ENCODE measurements at regions not wholly inside any gene's neighbourhood (a gene's known extent, or its start where the extent isn't known, plus 50 kb on each side); places are given as distances from the start of the nearest gene placed in this dataset.
"Not testable (repeated sequence)": the region's sequence is repeated elsewhere in the genome, so short reads cannot be mapped to it uniquely, and the experiment has no call there.

DNA sequence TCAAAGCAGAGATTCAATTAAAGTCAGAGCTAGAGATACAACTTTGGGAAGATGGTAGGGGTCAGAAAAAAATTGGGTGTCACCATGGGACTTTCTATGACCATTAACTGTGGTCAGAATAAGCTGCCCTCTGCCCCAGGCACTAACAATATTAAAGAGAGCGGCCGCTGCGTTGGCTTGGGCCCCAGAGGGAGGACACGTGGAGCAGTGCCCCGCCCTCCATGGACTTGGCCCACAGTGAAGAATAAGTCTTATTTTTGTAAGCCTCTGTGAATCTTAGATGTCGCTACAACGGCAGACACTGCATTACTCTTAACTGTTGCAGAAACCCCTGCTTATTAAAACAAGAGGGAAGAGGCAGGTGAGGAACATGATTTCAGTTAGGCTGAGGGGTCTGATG, 172.7 kb downstream of the UQCRFS1 start:
- Histone ChIP-seq H3K9me3 (peaks cover 0 to 4% of the 10 kb centered on the region in 2 donors), H3K36me3 (no peaks in the 10 kb centered on the region), H3K4me1 (no peaks in the 10 kb centered on the region), H3K27ac (no peak overlapping the region), H3K27me3 (peaks cover 0 to 3% of the 10 kb centered on the region in 2 donors), H3K4me3 (no peak overlapping the region)
- DNase-seq (ENCODE audit: low spot score in 2 of 2), result no peak
- no peak for TF ChIP-seq POLR2A (IDR thresholded peaks at IDR 0.05)
- no peak for TF ChIP-seq POLR2AphosphoS5 (IDR thresholded peaks at IDR 0.05)
- TF ChIP-seq, protein P1, sequence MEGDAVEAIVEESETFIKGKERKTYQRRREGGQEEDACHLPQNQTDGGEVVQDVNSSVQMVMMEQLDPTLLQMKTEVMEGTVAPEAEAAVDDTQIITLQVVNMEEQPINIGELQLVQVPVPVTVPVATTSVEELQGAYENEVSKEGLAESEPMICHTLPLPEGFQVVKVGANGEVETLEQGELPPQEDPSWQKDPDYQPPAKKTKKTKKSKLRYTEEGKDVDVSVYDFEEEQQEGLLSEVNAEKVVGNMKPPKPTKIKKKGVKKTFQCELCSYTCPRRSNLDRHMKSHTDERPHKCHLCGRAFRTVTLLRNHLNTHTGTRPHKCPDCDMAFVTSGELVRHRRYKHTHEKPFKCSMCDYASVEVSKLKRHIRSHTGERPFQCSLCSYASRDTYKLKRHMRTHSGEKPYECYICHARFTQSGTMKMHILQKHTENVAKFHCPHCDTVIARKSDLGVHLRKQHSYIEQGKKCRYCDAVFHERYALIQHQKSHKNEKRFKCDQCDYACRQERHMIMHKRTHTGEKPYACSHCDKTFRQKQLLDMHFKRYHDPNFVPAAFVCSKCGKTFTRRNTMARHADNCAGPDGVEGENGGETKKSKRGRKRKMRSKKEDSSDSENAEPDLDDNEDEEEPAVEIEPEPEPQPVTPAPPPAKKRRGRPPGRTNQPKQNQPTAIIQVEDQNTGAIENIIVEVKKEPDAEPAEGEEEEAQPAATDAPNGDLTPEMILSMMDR (IDR thresholded peaks at IDR 0.05), result no peak
- intact Hi-C loops (cut with DNase I; ENCODE audit: low total_unique reads), result no loop called here

DNA sequence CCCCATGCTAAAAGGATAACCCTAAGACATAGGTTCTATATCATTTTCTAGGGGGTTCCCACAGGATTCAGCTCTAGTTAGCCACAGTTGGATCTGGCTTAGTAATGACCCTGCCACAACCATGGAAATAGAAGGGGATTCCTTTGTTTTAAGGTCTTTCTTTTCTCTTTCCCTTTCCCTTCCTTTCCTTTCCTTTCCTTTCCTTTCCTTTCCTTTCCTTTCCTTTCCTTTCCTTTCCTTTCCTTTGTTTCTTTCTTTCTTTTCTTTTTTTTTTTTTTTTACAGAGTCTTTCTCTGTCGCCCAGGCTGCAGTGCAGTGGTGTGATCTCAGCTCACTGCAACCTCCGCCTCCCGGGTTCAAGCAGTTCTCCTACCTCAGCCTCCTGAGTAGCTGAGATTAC, 173.9 kb downstream of the UQCRFS1 start:
- H3K4me1 ChIP-seq; intact Hi-C loops (cut with DNase I; ENCODE audit: low total_unique reads); H3K36me3 ChIP-seq: not testable (repeated sequence)

DNA sequence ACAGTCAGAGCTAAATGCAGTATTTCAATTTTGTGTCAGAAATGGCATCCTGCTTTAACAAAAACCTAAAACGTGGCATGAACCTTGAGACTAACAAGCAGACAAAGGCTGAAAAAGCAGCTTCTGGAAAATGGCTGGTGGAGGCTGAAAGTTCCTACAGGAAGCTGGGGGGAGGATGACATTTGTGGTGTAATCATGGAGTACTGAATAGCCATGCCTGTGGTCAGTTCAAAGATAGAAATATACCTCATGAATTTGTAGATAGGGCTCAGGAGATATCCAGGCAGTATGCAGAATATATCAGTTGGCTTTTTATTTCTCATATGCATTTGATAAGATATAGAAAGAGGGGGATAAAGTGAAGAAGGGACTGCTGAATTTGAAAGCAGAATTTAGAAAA, 181.7 kb downstream of the UQCRFS1 start:
- Histone ChIP-seq H3K4me3 (no peak overlapping the region), H3K27ac (no peak overlapping the region), H3K9me3 (peaks cover 0 to 11% of the 10 kb centered on the region in 2 donors), H3K4me1 (no peaks in the 10 kb centered on the region), H3K36me3 (no peaks in the 10 kb centered on the region), H3K27me3 (peaks cover 0 to 3% of the 10 kb centered on the region in 2 donors)
- TF ChIP-seq POLR2AphosphoS5 (IDR thresholded peaks at IDR 0.05) (no peak), POLR2A (IDR thresholded peaks at IDR 0.05) (no peak)
- TF ChIP-seq, protein P1 (IDR thresholded peaks at IDR 0.05), result no peak
- no peak for DNase-seq (ENCODE audit: low spot score in 2 of 2)
- intact Hi-C loops (cut with DNase I; ENCODE audit: low total_unique reads), result no loop called here

More for the DNA sequence above, 173.9 kb downstream of the UQCRFS1 start:
- H3K9me3 ChIP-seq; H3K27ac ChIP-seq; H3K4me3 ChIP-seq; DNase-seq (ENCODE audit: low spot score in 2 of 2); H3K27me3 ChIP-seq: not testable (repeated sequence)

DNA sequence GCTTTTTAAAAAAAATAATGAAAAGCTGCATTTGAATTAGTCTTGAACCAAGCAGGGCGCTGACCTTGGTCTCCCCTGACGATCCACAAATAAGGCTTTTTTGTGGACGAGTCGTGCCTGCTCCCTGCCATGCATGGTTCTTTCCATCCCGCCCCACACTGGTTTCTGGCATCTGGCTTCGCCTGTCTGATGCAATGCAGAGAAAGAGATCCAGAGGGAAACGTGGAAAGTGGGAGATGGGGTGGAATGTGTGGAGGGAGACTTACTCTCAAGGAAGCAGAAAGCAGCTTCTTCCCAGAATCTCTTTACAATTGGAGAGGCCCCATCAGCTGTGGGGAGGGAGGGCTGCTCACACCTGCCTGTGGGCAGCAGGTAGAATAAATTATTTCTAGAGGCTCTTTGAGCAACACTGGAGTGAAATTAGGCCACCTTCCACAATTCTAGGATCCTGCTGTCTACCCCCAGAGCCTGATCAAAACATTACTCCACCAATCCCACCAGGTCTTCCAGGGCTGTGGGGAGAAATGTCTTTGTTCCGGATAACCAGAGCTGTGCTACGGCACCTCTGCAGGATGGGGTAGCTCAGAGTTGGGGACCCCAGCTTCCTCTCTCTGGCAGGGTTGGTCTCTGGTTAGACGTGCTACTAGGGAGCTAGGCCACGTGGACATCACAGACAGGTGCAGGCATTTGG, 183.5 kb downstream of the UQCRFS1 start:
- H3K4me1 ChIP-seq, result no peaks in the 10 kb centered on the region
- intact Hi-C loops (cut with DNase I; ENCODE audit: low total_unique reads), result no loop called here
- H3K27me3 ChIP-seq, result no peaks in the 10 kb centered on the region
- H3K27ac ChIP-seq, result no peak overlapping the region
- no peaks in the 10 kb centered on the region for H3K36me3 ChIP-seq
- no peak overlapping the region for H3K4me3 ChIP-seq
- DNase-seq (ENCODE audit: low spot score in 2 of 2), result no peak
- peaks cover 0 to 11% of the 10 kb centered on the region in 2 donors for H3K9me3 ChIP-seq
- TF ChIP-seq POLR2AphosphoS5 (IDR thresholded peaks at IDR 0.05) (no peak), POLR2A (IDR thresholded peaks at IDR 0.05) (no peak)
- TF ChIP-seq, protein P1 (IDR thresholded peaks at IDR 0.05), result no peak

DNA sequence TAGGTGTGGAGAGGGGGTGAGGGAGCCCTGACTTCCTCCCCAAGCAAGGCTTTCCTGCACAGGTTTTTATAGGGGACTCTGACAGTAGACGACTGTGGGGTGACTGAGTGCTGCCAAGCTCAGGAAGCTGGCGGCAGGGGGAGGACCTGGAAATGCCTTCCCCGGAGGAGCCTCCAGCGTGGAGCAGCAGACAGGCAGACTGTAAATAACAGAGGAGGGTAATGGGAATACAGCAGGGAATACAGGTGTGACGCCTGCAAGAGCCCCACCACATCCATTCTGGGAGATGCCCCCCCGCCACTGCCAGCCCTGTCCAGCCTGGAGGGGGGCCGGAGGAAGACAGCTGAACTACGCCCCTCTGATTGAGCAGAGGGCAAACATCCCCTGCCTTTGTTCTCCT, 190.4 kb downstream of the UQCRFS1 start:
- Histone ChIP-seq H3K27me3 (peaks cover 0 to 20% of the 10 kb centered on the region in 2 donors), H3K9me3 (no peaks in the 10 kb centered on the region), H3K36me3 (no peaks in the 10 kb centered on the region), H3K4me3 (no peak overlapping the region), H3K4me1 (no peaks in the 10 kb centered on the region), H3K27ac (no peak overlapping the region)
- TF ChIP-seq POLR2A (IDR thresholded peaks at IDR 0.05) (no peak), POLR2AphosphoS5 (IDR thresholded peaks at IDR 0.05) (no peak)
- TF ChIP-seq, protein P1 (IDR thresholded peaks at IDR 0.05), result no peak
- DNase-seq (ENCODE audit: low spot score in 2 of 2), result no peak
- intact Hi-C loops (cut with DNase I; ENCODE audit: low total_unique reads), result no loop called here
